GM12891 (cell line): ENCODE measurements at regions not wholly inside any gene's neighbourhood (a gene's known extent, or its start where the extent isn't known, plus 50 kb on each side); places are given as distances from the start of the nearest gene placed in this dataset.

Source experiments
- DNase-seq: peaks from one replicate; pipeline ENCODE4 v3.0.0; 2011; ENCODE audit warnings: low spot score; ENCODE audit not compliant: insufficient read length
- FAIRE-seq: peaks from 2 replicates; lab custom pipeline; 2011; peaks lifted over from hg19 to GRCh38; lab: Jason Lieb, UNC
- PAX5 ChIP-seq: IDR thresholded peaks from 2 replicates; pipeline ENCODE4 v1.6.1; 2011; ENCODE audit warnings: low read length, moderate library complexity, mild to moderate bottlenecking; ENCODE audit not compliant: insufficient read depth, severe bottlenecking
- POLR2A ChIP-seq: IDR thresholded peaks from 2 replicates; pipeline ENCODE4 v1.6.1; 2011; ENCODE audit warnings: low read depth, low read length, control low read depth
- POLR2AphosphoS5 ChIP-seq: IDR thresholded peaks from 2 replicates; pipeline ENCODE4 v1.6.1; 2011; ENCODE audit warnings: low read depth, low read length, control low read depth
- POU2F2 ChIP-seq: IDR thresholded peaks from 2 replicates; pipeline ENCODE4 v1.6.1; 2011; ENCODE audit warnings: low read depth, mild to moderate bottlenecking, control low read depth, low read length, moderate library complexity
- SPI1 ChIP-seq: IDR thresholded peaks from 2 replicates; pipeline ENCODE4 v1.6.1; 2011; ENCODE audit warnings: low read depth, low read length, control low read depth
- TAF1 ChIP-seq: IDR thresholded peaks from 2 replicates; pipeline ENCODE4 v1.6.1; 2011; ENCODE audit warnings: low read depth, low read length, control low read depth

DNA sequence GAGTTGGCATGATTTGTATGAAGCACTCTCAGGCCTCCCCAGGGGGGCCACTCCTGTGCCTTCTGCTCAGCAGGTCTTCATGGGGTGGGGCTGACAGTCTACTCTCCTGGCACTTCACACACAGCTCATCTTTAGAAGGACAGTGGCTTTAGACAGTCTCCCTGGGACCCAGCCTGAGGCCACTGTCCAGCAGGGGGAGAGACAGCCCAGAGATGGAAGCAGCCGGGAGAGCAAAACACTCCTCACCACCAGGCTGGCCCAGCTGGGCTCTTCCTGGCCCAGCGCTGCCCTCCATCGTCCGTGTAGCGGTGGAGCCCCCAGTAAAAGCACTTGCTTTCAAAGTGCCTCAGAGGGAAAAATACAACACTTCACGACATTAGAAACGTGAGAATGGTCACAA lies 62.0 kb upstream of the CRHR1 start:
- FAIRE-seq (no peak), DNase-seq (no peak)
- TF ChIP-seq POLR2A, result no peak
- no peak for TF ChIP-seq TAF1
- no peak for TF ChIP-seq PAX5
- TF ChIP-seq SPI1, result no peak
- no peak for TF ChIP-seq POU2F2
- no peak for TF ChIP-seq POLR2AphosphoS5

GRCh38 chr17:45729294-45729907 lies 54.7 kb upstream of the CRHR1 start:
- FAIRE-seq (no peak), DNase-seq (no peak)
- TF ChIP-seq POLR2A (no peak), SPI1 (no peak), PAX5 (no peak), TAF1 (no peak), POLR2AphosphoS5 (no peak), POU2F2 (no peak)

DNA sequence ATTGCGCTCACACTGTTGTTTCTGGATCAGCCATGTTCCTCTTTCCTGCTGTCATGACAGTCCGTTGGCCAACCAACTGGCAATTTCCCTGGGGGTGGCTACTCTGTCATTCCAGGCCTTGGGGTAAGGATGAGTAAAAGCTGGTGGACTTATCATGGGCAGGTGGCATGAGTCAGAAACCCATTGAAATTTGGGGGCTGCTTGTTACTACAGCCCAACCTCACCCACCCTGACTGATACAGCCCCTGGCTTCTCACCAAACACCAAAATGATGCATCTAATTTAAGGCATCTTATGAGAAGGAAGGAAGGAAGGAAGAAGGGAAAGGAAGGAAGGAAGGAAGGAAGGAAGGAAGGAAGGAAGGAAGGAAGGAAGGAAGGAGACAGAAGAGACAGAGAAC lies 53.9 kb upstream of the CRHR1 start:
- TF ChIP-seq SPI1 (no peak), POLR2AphosphoS5 (no peak), POLR2A (no peak), TAF1 (no peak), POU2F2 (no peak), PAX5 (no peak)
- DNase-seq (no peak), FAIRE-seq (no peak)

DNA sequence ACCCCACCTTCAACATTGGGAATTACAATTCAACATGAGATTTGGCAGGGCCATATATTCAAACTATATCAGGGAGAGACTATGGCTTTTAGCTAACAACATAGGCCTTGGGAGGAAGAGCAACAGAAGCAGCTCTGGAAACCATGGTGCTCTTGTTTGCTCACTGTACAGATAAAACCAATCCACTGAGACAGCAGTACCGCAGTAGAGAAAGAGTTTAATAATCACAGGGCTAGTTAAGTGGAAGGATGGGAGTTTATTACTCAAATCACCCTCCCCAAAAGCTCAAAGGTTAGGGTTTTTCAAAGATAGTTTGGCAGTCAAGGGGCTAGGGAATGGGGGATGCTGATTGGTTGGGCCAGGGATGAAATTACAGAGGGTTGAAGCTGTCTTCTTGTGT lies 52.7 kb upstream of the CRHR1 start:
- TF ChIP-seq POU2F2, result no peak
- no peak for TF ChIP-seq TAF1
- no peak for TF ChIP-seq PAX5
- TF ChIP-seq POLR2AphosphoS5, result no peak
- no peak for TF ChIP-seq POLR2A
- TF ChIP-seq SPI1, result no peak
- DNase-seq, result no peak
- no peak for FAIRE-seq

- no peak for DNase-seq
- TF ChIP-seq POU2F2, result no peak
- TF ChIP-seq POLR2A, result no peak
- TF ChIP-seq SPI1, result no peak
- no peak for TF ChIP-seq PAX5
- no peak for TF ChIP-seq POLR2AphosphoS5
- TF ChIP-seq TAF1, result no peak
- no peak for FAIRE-seq
Observed at GRCh38 chr17:45732926-45733505, 51.1 kb upstream of the CRHR1 start.

- DNase-seq, result no peak
- no peak for FAIRE-seq
- TF ChIP-seq TAF1 (no peak), PAX5 (no peak), POLR2A (no peak), POU2F2 (no peak), POLR2AphosphoS5 (no peak), SPI1 (no peak)
Observed at GRCh38 chr17:45733781-45734180, 50.3 kb upstream of the CRHR1 start.
